Tibial nerve (tissue), 4 donors: ENCODE measurements at regions not wholly inside any gene's neighbourhood (a gene's known extent, or its start where the extent isn't known, plus 50 kb on each side); places are given as distances from the start of the nearest gene placed in this dataset.

ENCODE experiments used
- CTCF ChIP-seq, 5 experiments: fragments of 200-600 bp in 3 of 5; fragments of 450-650 bp in 2 of 5; sonication (generic) in 3 of 5; IDR thresholded peaks; one replicate each; pipeline ENCODE4 v1.5.1; 2016 to 2019; ENCODE audit warnings: antibody characterized with exemption in 5 of 5, mild to moderate bottlenecking in 3 of 5, moderate library complexity in 2 of 5
- EP300 ChIP-seq, 2 donors: sonication (generic); formaldehyde crosslinking; IDR thresholded peaks; one replicate each; pipeline ENCODE4 v1.6.1; 2017; ENCODE audit warnings: antibody characterized with exemption in 2 of 2, mild to moderate bottlenecking in 1 of 2
- POLR2A ChIP-seq, 2 donors: fragments of 450-650 bp; IDR thresholded peaks; one replicate each; pipeline ENCODE4 v1.6.1; 2017; ENCODE audit warnings: antibody characterized with exemption in 2 of 2, mild to moderate bottlenecking in 2 of 2, moderate library complexity in 2 of 2

DNA sequence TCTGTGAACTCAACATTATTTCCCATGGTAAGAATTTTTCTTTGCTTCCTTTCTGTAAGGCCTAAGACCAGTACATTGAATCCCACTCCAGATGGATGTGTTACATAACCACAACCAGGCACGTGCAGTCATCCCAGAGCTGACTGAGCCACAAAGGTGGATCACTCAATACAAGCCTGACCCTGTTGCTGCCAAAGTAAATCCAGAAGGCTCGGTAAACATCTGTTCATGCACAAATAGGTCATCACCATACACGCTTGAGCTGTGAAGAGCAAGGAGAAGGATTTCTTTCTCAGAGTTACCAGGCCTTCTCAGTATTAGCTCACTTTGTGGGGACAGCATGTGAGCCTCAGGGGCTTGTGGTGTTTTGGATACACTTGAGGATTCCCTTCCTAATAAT is 791.4 kb upstream of the FANCL start:
- no peak for TF ChIP-seq CTCF (IDR thresholded peaks at IDR 0.05)
- no peak for TF ChIP-seq EP300 (IDR thresholded peaks at IDR 0.05)
- TF ChIP-seq POLR2A (IDR thresholded peaks at IDR 0.05): no peak
